Loucy (cell line): ENCODE measurements at regions not wholly inside any gene's neighbourhood (a gene's known extent, or its start where the extent isn't known, plus 50 kb on each side); places are given as distances from the start of the nearest gene placed in this dataset.

ENCODE experiments used
- EZH2phosphoT487 ChIP-seq: fragments of 200-600 bp; IDR thresholded peaks from 2 replicates; pipeline ENCODE4 v1.6.1; 2018; ENCODE audit warnings: antibody characterized with exemption, mild to moderate bottlenecking, moderate library complexity, borderline replicate concordance
- TF ChIP-seq, protein P1 (sequence below): fragments of 200-600 bp; sonication (generic); conservative IDR thresholded peaks from 2 replicates; pipeline ENCODE4 v1.5.1; 2014; ENCODE audit warnings: mild to moderate bottlenecking, antibody characterized with exemption, low read length

DNA sequence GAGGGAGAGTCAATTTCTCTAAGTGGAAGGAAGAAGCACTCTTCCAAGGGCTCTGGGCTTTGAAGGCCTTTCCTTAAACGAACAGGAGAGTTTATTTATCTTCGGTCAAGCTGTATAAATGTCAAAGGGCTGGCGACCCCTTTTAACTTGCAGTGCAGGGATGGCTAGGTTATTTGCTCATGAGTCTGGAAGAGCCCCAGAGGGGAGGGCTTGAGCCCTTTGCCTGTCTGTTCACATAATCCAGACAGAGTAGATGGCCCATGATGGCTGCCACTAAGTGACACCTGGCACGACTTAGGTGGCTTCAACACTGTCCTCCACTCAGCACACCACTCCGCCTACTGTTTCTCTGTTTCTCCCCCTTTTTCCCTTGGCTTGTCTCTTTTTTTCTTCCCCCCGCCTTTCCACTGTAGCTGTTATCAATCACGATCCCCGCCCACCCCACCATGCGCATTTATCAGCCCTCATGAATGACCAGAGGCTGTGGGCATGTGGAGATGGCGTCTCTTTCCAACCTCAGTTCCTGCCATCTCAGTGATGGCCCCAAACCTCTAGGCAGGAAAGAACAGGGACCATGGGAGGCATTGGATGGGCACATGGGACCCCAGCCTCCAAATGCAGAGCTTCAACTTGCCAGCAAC lies 408.7 kb upstream of the TNRC6C start:
- TF ChIP-seq, protein P1, sequence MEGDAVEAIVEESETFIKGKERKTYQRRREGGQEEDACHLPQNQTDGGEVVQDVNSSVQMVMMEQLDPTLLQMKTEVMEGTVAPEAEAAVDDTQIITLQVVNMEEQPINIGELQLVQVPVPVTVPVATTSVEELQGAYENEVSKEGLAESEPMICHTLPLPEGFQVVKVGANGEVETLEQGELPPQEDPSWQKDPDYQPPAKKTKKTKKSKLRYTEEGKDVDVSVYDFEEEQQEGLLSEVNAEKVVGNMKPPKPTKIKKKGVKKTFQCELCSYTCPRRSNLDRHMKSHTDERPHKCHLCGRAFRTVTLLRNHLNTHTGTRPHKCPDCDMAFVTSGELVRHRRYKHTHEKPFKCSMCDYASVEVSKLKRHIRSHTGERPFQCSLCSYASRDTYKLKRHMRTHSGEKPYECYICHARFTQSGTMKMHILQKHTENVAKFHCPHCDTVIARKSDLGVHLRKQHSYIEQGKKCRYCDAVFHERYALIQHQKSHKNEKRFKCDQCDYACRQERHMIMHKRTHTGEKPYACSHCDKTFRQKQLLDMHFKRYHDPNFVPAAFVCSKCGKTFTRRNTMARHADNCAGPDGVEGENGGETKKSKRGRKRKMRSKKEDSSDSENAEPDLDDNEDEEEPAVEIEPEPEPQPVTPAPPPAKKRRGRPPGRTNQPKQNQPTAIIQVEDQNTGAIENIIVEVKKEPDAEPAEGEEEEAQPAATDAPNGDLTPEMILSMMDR: no peak
- TF ChIP-seq EZH2phosphoT487: no peak
